ENCODE measurements at regions not wholly inside any gene's neighbourhood (a gene's known extent, or its start where the extent isn't known, plus 50 kb on each side); places are given as distances from the start of the nearest gene placed in this dataset.

GRCh38 chr21:38036016-38036415 is 119.8 kb upstream of the KCNJ6 start:
- no peak for DNase-seq (ENCODE audit: low read depth in 2 of 2)
- no peaks in the 10 kb centered on the region for H3K27me3 ChIP-seq (ENCODE audit: control insufficient read depth, insufficient read depth, low read length)
- no peak overlapping the region for H3K27ac ChIP-seq (ENCODE audit: insufficient read depth, low read length)
- H3K4me2 ChIP-seq (ENCODE audit: extremely low read depth, insufficient read depth, low read length), result no peak overlapping the region
- no peaks in the 10 kb centered on the region for H3K4me1 ChIP-seq (ENCODE audit: control insufficient read depth, extremely low read depth, insufficient read depth, low read length)
- TF ChIP-seq, protein P1, sequence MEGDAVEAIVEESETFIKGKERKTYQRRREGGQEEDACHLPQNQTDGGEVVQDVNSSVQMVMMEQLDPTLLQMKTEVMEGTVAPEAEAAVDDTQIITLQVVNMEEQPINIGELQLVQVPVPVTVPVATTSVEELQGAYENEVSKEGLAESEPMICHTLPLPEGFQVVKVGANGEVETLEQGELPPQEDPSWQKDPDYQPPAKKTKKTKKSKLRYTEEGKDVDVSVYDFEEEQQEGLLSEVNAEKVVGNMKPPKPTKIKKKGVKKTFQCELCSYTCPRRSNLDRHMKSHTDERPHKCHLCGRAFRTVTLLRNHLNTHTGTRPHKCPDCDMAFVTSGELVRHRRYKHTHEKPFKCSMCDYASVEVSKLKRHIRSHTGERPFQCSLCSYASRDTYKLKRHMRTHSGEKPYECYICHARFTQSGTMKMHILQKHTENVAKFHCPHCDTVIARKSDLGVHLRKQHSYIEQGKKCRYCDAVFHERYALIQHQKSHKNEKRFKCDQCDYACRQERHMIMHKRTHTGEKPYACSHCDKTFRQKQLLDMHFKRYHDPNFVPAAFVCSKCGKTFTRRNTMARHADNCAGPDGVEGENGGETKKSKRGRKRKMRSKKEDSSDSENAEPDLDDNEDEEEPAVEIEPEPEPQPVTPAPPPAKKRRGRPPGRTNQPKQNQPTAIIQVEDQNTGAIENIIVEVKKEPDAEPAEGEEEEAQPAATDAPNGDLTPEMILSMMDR (conservative IDR thresholded peaks at IDR 0.05 in 1 of 2, IDR thresholded peaks at IDR 0.05 in 1 of 2; ENCODE audit: low read depth in 1 of 2, low read length in 2 of 2), result no peak
- TF ChIP-seq EZH2 (IDR thresholded peaks at IDR 0.05; ENCODE audit: low read length, missing control alignments), result no peak
- no peaks in the 10 kb centered on the region for H3K9me3 ChIP-seq (ENCODE audit: control insufficient read depth, insufficient read depth, low read depth, low read length)
- no peak overlapping the region for H3K4me3 ChIP-seq (replicated peaks in 1 of 4; ENCODE audit: control extremely low read depth in 1 of 4, insufficient read depth in 1 of 4, low read depth in 3 of 4, low read length in 4 of 4)
- no peaks in the 10 kb centered on the region for H4K20me1 ChIP-seq (ENCODE audit: control insufficient read depth, extremely low read depth, insufficient read depth, low read length)
- no peak overlapping the region for H2AFZ ChIP-seq (ENCODE audit: low read length)
- no peaks in the 10 kb centered on the region for H3K36me3 ChIP-seq (ENCODE audit: control insufficient read depth, insufficient read depth, low read length)
- no peak overlapping the region for H3K9ac ChIP-seq (ENCODE audit: insufficient read depth, low read length)
- H3K79me2 ChIP-seq (ENCODE audit: control insufficient read depth, insufficient read depth, low read length), result no peaks in the 10 kb centered on the region

DNA sequence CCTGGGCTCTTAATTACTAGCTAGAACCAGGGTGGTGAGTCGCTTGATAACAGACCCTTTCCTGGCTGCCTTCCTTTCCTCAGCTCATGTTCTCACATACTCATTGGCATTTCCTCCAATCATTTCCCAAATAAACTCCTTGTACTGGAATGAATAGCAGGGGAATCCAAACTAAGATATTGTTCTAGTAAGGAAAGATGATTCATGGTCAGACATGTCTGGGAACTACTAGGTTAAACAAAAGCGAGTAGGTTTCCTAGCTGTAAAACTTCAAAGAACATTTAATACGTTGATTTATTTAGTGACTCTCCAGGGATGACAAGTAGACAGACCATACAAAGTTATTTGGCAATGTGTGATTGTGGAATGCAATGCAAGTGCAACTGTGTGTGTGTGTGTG is 121.2 kb upstream of the KCNJ6 start:
- no peak overlapping the region for H2AFZ ChIP-seq (ENCODE audit: low read length)
- H3K9me3 ChIP-seq (ENCODE audit: control insufficient read depth, insufficient read depth, low read depth, low read length), result no peaks in the 10 kb centered on the region
- no peaks in the 10 kb centered on the region for H3K79me2 ChIP-seq (ENCODE audit: control insufficient read depth, insufficient read depth, low read length)
- no peak overlapping the region for H3K9ac ChIP-seq (ENCODE audit: insufficient read depth, low read length)
- no peaks in the 10 kb centered on the region for H3K4me1 ChIP-seq (ENCODE audit: control insufficient read depth, extremely low read depth, insufficient read depth, low read length)
- H4K20me1 ChIP-seq (ENCODE audit: control insufficient read depth, extremely low read depth, insufficient read depth, low read length), result no peaks in the 10 kb centered on the region
- DNase-seq (ENCODE audit: low read depth in 2 of 2), result peak in 1 of 2 donors; percentile 39
- no peak overlapping the region for H3K4me3 ChIP-seq (replicated peaks in 1 of 4; ENCODE audit: control extremely low read depth in 1 of 4, insufficient read depth in 1 of 4, low read depth in 3 of 4, low read length in 4 of 4)
- TF ChIP-seq EZH2 (IDR thresholded peaks at IDR 0.05; ENCODE audit: low read length, missing control alignments), result no peak
- TF ChIP-seq, protein P1 (conservative IDR thresholded peaks at IDR 0.05 in 1 of 2, IDR thresholded peaks at IDR 0.05 in 1 of 2; ENCODE audit: low read depth in 1 of 2, low read length in 2 of 2), result no peak
- no peak overlapping the region for H3K27ac ChIP-seq (ENCODE audit: insufficient read depth, low read length)
- H3K36me3 ChIP-seq (ENCODE audit: control insufficient read depth, insufficient read depth, low read length), result no peaks in the 10 kb centered on the region
- H3K4me2 ChIP-seq (ENCODE audit: extremely low read depth, insufficient read depth, low read length), result no peak overlapping the region
- no peaks in the 10 kb centered on the region for H3K27me3 ChIP-seq (ENCODE audit: control insufficient read depth, insufficient read depth, low read length)

DNA sequence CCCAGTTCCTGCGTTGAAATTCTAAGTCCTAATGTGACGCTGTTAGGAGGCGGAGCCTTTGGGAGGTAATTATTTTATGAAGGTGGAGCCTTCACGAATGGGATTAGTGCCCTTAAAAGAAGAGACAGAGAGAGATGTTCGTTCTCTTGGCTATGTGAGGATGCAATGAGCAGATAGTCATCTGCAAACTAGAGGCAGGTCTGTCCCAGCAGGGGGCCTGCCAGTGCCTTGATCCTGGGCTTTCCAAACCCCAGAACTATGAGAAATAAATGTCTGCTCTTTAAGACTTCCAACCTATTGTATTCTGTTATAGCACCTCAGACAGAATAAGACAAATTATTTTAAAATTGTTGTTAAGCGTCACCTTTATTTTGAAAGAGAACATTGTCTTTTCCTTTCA is 123.1 kb upstream of the KCNJ6 start:
- TF ChIP-seq EZH2 (IDR thresholded peaks at IDR 0.05; ENCODE audit: low read length, missing control alignments), result no peak
- TF ChIP-seq, protein P1 (conservative IDR thresholded peaks at IDR 0.05 in 1 of 2, IDR thresholded peaks at IDR 0.05 in 1 of 2; ENCODE audit: low read depth in 1 of 2, low read length in 2 of 2), result no peak
- H2AFZ ChIP-seq (ENCODE audit: low read length), result no peak overlapping the region
- no peaks in the 10 kb centered on the region for H3K36me3 ChIP-seq (ENCODE audit: control insufficient read depth, insufficient read depth, low read length)
- H3K9ac ChIP-seq (ENCODE audit: insufficient read depth, low read length), result no peak overlapping the region
- no peaks in the 10 kb centered on the region for H4K20me1 ChIP-seq (ENCODE audit: control insufficient read depth, extremely low read depth, insufficient read depth, low read length)
- no peaks in the 10 kb centered on the region for H3K4me1 ChIP-seq (ENCODE audit: control insufficient read depth, extremely low read depth, insufficient read depth, low read length)
- H3K9me3 ChIP-seq (ENCODE audit: control insufficient read depth, insufficient read depth, low read depth, low read length), result no peaks in the 10 kb centered on the region
- no peak overlapping the region for H3K27ac ChIP-seq (ENCODE audit: insufficient read depth, low read length)
- H3K4me2 ChIP-seq (ENCODE audit: extremely low read depth, insufficient read depth, low read length), result no peak overlapping the region
- no peaks in the 10 kb centered on the region for H3K79me2 ChIP-seq (ENCODE audit: control insufficient read depth, insufficient read depth, low read length)
- no peak overlapping the region for H3K4me3 ChIP-seq (replicated peaks in 1 of 4; ENCODE audit: control extremely low read depth in 1 of 4, insufficient read depth in 1 of 4, low read depth in 3 of 4, low read length in 4 of 4)
- no peaks in the 10 kb centered on the region for H3K27me3 ChIP-seq (ENCODE audit: control insufficient read depth, insufficient read depth, low read length)
- DNase-seq (ENCODE audit: low read depth in 2 of 2), result no peak

Data from fibroblast of lung (primary cell).